Renal pelvis (tissue), 1 donor: ENCODE measurements at regions not wholly inside any gene's neighbourhood (a gene's known extent, or its start where the extent isn't known, plus 50 kb on each side); places are given as distances from the start of the nearest gene placed in this dataset.

Experiments
- DNase-seq: peaks from one replicate; pipeline ENCODE4 v3.0.0-alpha.2; 2013

DNA sequence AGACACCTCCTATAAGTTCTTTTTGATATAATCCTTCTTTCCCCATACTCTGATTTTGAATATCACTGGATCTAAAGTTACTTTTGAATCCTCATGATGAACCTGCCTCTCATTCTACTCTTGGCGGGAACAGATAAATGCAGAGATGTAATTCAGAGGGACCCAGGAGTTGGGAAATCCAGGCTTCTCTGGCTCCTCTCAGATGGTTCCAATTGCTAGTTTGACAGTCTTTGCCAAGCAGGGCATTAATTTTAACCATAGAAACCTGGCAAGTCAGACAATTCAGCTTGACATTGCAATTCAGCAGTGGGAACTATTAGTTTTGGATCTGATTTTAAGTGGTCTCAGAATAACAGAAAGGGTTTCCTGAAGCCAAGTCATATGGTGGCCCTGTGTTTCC is 67.3 kb upstream of the KLF12 start:
- no peak for DNase-seq

DNA sequence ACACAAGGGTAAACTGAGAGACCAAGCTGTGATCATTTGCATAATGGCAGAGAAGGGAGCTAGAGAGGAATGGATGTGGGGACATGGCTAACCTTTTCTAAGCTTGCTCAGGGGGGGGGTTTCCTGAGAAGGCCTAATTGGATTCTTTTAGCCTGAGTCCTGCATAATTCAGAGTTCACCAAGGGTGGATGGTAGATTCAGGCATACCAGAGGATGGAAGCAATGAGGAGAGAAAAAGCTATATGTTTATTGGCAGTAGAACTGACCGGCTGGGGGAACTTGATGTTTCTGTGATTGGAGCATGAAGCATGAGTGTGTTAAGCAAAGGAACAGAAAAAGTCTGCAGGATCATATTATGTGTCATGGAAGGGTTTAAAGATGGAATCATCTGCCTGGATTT is 65.9 kb upstream of the KLF12 start:
- no peak for DNase-seq

DNA sequence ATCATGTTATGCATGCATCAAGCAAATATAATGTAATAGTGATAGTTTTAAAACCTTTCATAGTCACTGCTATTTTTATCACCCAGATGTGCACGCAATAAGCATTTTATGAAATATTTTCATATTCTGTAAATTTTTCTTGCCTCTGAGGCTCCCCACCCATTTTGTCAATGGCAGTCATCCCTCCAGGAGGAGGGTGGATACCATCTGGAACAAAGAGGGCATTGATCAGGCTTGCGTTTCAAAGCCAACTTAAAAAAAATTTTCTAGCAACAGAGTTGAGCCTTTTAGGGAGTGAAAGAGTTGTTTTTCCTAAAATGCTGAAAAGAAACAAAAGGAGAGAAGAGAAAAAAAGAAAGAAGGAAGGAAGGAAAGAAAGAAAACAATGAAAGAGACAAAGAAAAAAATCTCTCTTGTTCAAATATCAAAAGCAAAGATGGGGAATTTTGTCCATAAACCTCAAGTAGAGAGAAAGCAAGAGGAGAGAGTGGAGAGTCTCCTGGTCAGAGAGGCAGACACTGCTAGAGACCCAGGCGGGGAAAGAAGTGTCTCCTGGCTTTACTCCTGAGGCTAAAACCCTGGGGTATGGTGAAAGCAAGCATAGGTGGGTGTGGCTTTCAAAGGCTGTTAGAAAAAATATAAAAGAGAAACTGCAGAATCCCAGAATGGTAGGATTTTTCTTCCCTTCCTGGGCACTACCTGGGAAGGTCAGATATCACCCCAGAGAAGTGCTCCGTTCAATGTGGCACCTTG is 63.6 kb upstream of the KLF12 start:
- no peak for DNase-seq

DNA sequence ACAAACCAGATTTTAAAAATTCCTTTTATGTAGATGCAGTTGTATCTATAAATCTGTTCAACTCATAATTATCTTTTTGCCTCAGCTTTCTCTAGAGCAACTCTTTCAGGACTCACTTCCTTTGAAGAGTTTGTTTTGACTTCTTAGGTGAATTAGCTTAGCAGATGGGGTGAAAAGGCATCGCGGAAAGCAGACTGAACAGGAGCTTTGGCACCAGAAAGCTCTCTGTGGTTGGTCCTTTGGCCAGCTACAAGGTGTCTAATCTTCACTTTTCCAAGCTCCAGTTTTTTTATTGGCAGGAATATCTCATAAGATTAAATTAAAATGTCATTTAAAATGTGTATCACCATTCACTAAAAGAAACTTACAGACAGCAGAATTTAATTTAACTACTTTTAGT is 60.6 kb upstream of the KLF12 start:
- DNase-seq: no peak

DNA sequence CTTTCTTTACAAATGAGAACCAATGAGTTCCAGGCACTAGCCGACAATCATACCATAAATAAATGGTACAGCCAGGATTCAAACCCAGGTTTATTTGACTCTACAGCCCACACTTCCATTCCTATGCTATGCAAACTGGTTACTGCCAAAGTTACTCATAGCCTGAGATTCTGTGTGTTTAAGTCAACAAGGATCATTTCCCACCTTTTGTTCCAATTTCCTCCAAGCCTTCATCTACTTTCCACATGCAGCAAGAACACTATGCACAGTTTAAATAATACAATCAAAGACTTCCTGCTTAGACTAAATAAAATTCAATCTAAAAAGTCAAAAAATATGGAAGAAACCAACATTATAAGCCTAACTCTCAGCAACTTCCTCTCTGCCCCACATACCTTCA is 59.2 kb upstream of the KLF12 start:
- no peak for DNase-seq

DNA sequence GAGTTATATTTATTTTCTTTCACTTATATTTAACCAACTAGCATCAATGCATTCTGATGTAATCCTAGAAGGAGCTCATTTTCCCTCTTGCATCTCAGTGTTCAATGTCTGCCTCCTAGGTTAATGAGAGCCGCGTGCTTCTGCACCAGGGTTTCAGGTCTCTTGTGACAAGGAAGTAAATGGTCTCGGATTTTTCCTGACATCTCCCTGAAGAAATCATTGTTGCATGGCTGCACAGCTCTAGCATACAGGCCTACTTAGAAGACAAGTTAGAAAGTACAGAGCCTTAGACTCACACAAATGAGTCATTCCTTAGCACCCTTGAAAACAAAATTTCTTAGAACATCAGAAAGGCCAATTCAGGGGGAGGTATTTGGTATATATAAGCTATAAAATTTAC is 57.2 kb upstream of the KLF12 start:
- DNase-seq: peak; percentile 36

DNA sequence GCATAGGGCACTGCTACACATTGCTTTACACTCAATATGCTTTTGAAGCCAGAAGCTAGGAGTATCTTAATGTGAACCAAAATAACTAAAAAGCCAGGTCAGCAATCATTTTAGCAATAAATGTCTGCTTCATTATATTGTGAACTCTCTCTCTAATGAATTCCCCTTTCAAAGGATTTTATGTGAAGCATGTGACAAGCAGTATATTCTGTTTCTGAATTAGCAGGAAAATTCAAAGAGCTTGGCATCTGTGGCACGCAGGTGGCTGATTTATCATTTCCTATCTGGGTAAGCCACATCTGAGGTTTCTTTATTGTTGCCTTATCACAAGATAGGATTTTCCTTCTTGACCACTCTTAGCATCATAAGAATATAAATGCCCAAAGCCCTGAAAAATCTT is 56.8 kb upstream of the KLF12 start:
- DNase-seq: peak; percentile 21

DNA sequence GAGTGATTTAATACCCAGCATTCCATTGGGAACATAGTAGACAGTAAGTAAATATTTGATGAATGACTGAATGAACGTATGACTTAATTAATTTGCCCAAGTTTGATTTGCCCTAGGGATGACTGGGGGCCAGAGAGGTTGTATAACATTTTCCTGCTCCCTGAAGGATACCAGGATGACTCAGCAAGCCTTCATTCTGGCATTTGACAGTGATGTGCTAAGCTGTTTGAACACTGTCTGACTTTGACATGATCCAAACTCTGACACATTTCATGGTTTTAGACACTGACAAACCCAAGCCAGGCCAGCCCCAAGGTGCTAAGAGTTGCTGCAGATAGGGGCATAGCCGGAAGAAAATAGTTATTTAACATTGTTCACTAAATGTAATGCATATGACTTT is 53.4 kb upstream of the KLF12 start:
- DNase-seq: no peak

DNA sequence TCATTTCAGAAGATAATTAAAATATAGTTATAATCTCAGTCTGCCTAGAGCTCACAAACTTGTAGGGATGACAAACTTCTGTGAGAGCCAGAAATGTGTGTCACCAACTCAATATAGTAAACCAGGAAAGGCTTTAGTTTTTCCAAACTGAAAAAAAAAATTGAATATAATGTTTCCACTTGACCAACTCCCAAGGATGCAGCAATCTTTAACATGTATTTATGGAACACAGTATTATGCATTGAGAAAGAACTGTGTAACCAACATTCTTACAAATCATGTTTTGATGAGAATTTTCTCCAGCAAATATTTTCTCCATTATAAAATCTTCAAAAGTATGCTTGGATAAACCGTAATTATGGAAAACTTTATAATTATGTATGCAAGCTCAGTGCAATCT is 50.1 kb upstream of the KLF12 start:
- DNase-seq: no peak
